ENCODE measurements at regions not wholly inside any gene's neighbourhood (a gene's known extent, or its start where the extent isn't known, plus 50 kb on each side); places are given as distances from the start of the nearest gene placed in this dataset.

- Histone ChIP-seq H3K4me1 (ENCODE audit: control insufficient read depth, insufficient read depth, low read depth, low read length) (no peaks in the 10 kb centered on the region), H3K27ac (ENCODE audit: low read length, poor library complexity, severe bottlenecking) (no peak overlapping the region), H2AFZ (ENCODE audit: low read depth, low read length) (no peak overlapping the region), H3K27me3 (ENCODE audit: control insufficient read depth in 1 of 2, insufficient read depth in 1 of 2, low read length in 2 of 2) (no peaks in the 10 kb centered on the region), H2BK120ac (ENCODE audit: low read depth, low read length) (no peak overlapping the region), H2BK15ac (ENCODE audit: low read depth, poor library complexity, severe bottlenecking) (no peak overlapping the region), H3K4me3 (ENCODE audit: insufficient read depth in 1 of 2, low read depth in 1 of 2, low read length in 2 of 2) (no peak overlapping the region), H3K79me1 (replicated peaks; ENCODE audit: low read length, poor library complexity, severe bottlenecking) (no peaks in the 10 kb centered on the region), H2AK5ac (ENCODE audit: low read length, severe bottlenecking) (no peak overlapping the region), H3K18ac (ENCODE audit: low read depth in 1 of 2, low read length in 2 of 2) (no peak overlapping the region), H4K8ac (ENCODE audit: low read length) (no peak overlapping the region), H3K9me3 (ENCODE audit: control insufficient read depth, low read length) (no peaks in the 10 kb centered on the region), H4K91ac (ENCODE audit: low read length) (no peak overlapping the region), H3K9ac (ENCODE audit: low read length) (no peak overlapping the region), H3K23ac (ENCODE audit: low read length in 2 of 2) (no peak overlapping the region), H2BK12ac (ENCODE audit: low read length in 2 of 2) (no peak overlapping the region), H3K4ac (ENCODE audit: low read depth in 1 of 2, low read length in 2 of 2) (no peak overlapping the region), H3K36me3 (ENCODE audit: control insufficient read depth in 1 of 2, insufficient read depth in 2 of 2, low read depth in 1 of 2, low read length in 2 of 2) (no peaks in the 10 kb centered on the region), H3K14ac (ENCODE audit: low read length in 2 of 2) (no peak overlapping the region), H3K4me2 (ENCODE audit: low read length, poor library complexity, severe bottlenecking) (no peak overlapping the region), H2BK5ac (ENCODE audit: low read depth, low read length, poor library complexity, severe bottlenecking) (no peak overlapping the region)
- DNase-seq, result no peak
- 49% methylated on average over 3 of the region's 3 CpGs for WGBS
Measured at GRCh38 chr1:166705376-166706289, 133.6 kb upstream of the POGK start.

GRCh38 chr1:166716620-166717019 is 122.7 kb upstream of the POGK start:
- no peak overlapping the region for H4K8ac ChIP-seq (ENCODE audit: low read length)
- no peaks in the 10 kb centered on the region for H3K79me1 ChIP-seq (replicated peaks; ENCODE audit: low read length, poor library complexity, severe bottlenecking)
- H3K18ac ChIP-seq (ENCODE audit: low read depth in 1 of 2, low read length in 2 of 2), result no peak overlapping the region
- no peak overlapping the region for H3K23ac ChIP-seq (ENCODE audit: low read length in 2 of 2)
- no peak overlapping the region for H3K4me3 ChIP-seq (ENCODE audit: insufficient read depth in 1 of 2, low read depth in 1 of 2, low read length in 2 of 2)
- H3K9ac ChIP-seq (ENCODE audit: low read length), result no peak overlapping the region
- peaks cover 29% of the 10 kb centered on the region for H3K9me3 ChIP-seq (ENCODE audit: control insufficient read depth, low read length)
- no peaks in the 10 kb centered on the region for H3K36me3 ChIP-seq (ENCODE audit: control insufficient read depth in 1 of 2, insufficient read depth in 2 of 2, low read depth in 1 of 2, low read length in 2 of 2)
- no peak overlapping the region for H4K91ac ChIP-seq (ENCODE audit: low read length)
- H2BK12ac ChIP-seq (ENCODE audit: low read length in 2 of 2), result no peak overlapping the region
- H3K4me1 ChIP-seq (ENCODE audit: control insufficient read depth, insufficient read depth, low read depth, low read length), result no peaks in the 10 kb centered on the region
- no peak overlapping the region for H2AFZ ChIP-seq (ENCODE audit: low read depth, low read length)
- no peaks in the 10 kb centered on the region for H3K27me3 ChIP-seq (ENCODE audit: control insufficient read depth in 1 of 2, insufficient read depth in 1 of 2, low read length in 2 of 2)
- no peak for DNase-seq
- H2BK5ac ChIP-seq (ENCODE audit: low read depth, low read length, poor library complexity, severe bottlenecking), result no peak overlapping the region
- H2AK5ac ChIP-seq (ENCODE audit: low read length, severe bottlenecking), result no peak overlapping the region
- H2BK120ac ChIP-seq (ENCODE audit: low read depth, low read length), result no peak overlapping the region
- no peak overlapping the region for H3K4ac ChIP-seq (ENCODE audit: low read depth in 1 of 2, low read length in 2 of 2)
- no peak overlapping the region for H3K14ac ChIP-seq (ENCODE audit: low read length in 2 of 2)
- H2BK15ac ChIP-seq (ENCODE audit: low read depth, poor library complexity, severe bottlenecking), result no peak overlapping the region
- no peak overlapping the region for H3K4me2 ChIP-seq (ENCODE audit: low read length, poor library complexity, severe bottlenecking)
- H3K27ac ChIP-seq (ENCODE audit: low read length, poor library complexity, severe bottlenecking), result no peak overlapping the region

GRCh38 chr1:166721145-166721544 is 118.1 kb upstream of the POGK start:
- no peak overlapping the region for H2BK15ac ChIP-seq (ENCODE audit: low read depth, poor library complexity, severe bottlenecking)
- H3K27ac ChIP-seq (ENCODE audit: low read length, poor library complexity, severe bottlenecking), result no peak overlapping the region
- DNase-seq, result peak; percentile 1
- no peak overlapping the region for H3K14ac ChIP-seq (ENCODE audit: low read length in 2 of 2)
- no peaks in the 10 kb centered on the region for H3K79me1 ChIP-seq (replicated peaks; ENCODE audit: low read length, poor library complexity, severe bottlenecking)
- no peak overlapping the region for H3K18ac ChIP-seq (ENCODE audit: low read depth in 1 of 2, low read length in 2 of 2)
- no peaks in the 10 kb centered on the region for H3K27me3 ChIP-seq (ENCODE audit: control insufficient read depth in 1 of 2, insufficient read depth in 1 of 2, low read length in 2 of 2)
- no peak overlapping the region for H2AFZ ChIP-seq (ENCODE audit: low read depth, low read length)
- H4K91ac ChIP-seq (ENCODE audit: low read length), result no peak overlapping the region
- H3K36me3 ChIP-seq (ENCODE audit: control insufficient read depth in 1 of 2, insufficient read depth in 2 of 2, low read depth in 1 of 2, low read length in 2 of 2), result no peaks in the 10 kb centered on the region
- no peak overlapping the region for H2AK5ac ChIP-seq (ENCODE audit: low read length, severe bottlenecking)
- no peak overlapping the region for H3K4me3 ChIP-seq (ENCODE audit: insufficient read depth in 1 of 2, low read depth in 1 of 2, low read length in 2 of 2)
- H3K4me2 ChIP-seq (ENCODE audit: low read length, poor library complexity, severe bottlenecking), result no peak overlapping the region
- H3K9me3 ChIP-seq (ENCODE audit: control insufficient read depth, low read length), result peaks cover 33% of the 10 kb centered on the region
- H3K23ac ChIP-seq (ENCODE audit: low read length in 2 of 2), result no peak overlapping the region
- no peak overlapping the region for H4K8ac ChIP-seq (ENCODE audit: low read length)
- H3K4ac ChIP-seq (ENCODE audit: low read depth in 1 of 2, low read length in 2 of 2), result no peak overlapping the region
- WGBS, result 27% methylated on average over 2 of the region's 2 CpGs
- no peak overlapping the region for H2BK12ac ChIP-seq (ENCODE audit: low read length in 2 of 2)
- H2BK5ac ChIP-seq (ENCODE audit: low read depth, low read length, poor library complexity, severe bottlenecking), result no peak overlapping the region
- no peaks in the 10 kb centered on the region for H3K4me1 ChIP-seq (ENCODE audit: control insufficient read depth, insufficient read depth, low read depth, low read length)
- no peak overlapping the region for H2BK120ac ChIP-seq (ENCODE audit: low read depth, low read length)
- no peak overlapping the region for H3K9ac ChIP-seq (ENCODE audit: low read length)

- Histone ChIP-seq H3K27me3 (ENCODE audit: control insufficient read depth in 1 of 2, insufficient read depth in 1 of 2, low read length in 2 of 2) (no peaks in the 10 kb centered on the region), H3K79me1 (replicated peaks; ENCODE audit: low read length, poor library complexity, severe bottlenecking) (no peaks in the 10 kb centered on the region), H3K36me3 (ENCODE audit: control insufficient read depth in 1 of 2, insufficient read depth in 2 of 2, low read depth in 1 of 2, low read length in 2 of 2) (no peaks in the 10 kb centered on the region), H2BK15ac (ENCODE audit: low read depth, poor library complexity, severe bottlenecking) (no peak overlapping the region), H2BK5ac (ENCODE audit: low read depth, low read length, poor library complexity, severe bottlenecking) (no peak overlapping the region), H2AK5ac (ENCODE audit: low read length, severe bottlenecking) (no peak overlapping the region), H2BK12ac (ENCODE audit: low read length in 2 of 2) (no peak overlapping the region), H3K9ac (ENCODE audit: low read length) (no peak overlapping the region), H3K4me2 (ENCODE audit: low read length, poor library complexity, severe bottlenecking) (no peak overlapping the region), H3K18ac (ENCODE audit: low read depth in 1 of 2, low read length in 2 of 2) (no peak overlapping the region), H3K9me3 (ENCODE audit: control insufficient read depth, low read length) (peaks cover 22% of the 10 kb centered on the region), H3K27ac (ENCODE audit: low read length, poor library complexity, severe bottlenecking) (no peak overlapping the region), H3K14ac (ENCODE audit: low read length in 2 of 2) (no peak overlapping the region), H3K4ac (ENCODE audit: low read depth in 1 of 2, low read length in 2 of 2) (no peak overlapping the region), H4K8ac (ENCODE audit: low read length) (no peak overlapping the region), H3K23ac (ENCODE audit: low read length in 2 of 2) (no peak overlapping the region), H3K4me3 (ENCODE audit: insufficient read depth in 1 of 2, low read depth in 1 of 2, low read length in 2 of 2) (no peak overlapping the region), H4K91ac (ENCODE audit: low read length) (no peak overlapping the region), H3K4me1 (ENCODE audit: control insufficient read depth, insufficient read depth, low read depth, low read length) (no peaks in the 10 kb centered on the region), H2BK120ac (ENCODE audit: low read depth, low read length) (no peak overlapping the region), H2AFZ (ENCODE audit: low read depth, low read length) (no peak overlapping the region)
- WGBS, result 57% methylated on average over 1 of the region's 1 CpG
- no peak for DNase-seq
Measured at GRCh38 chr1:166730299-166730888, 108.9 kb upstream of the POGK start.

Data from mesenchymal stem cell (in vitro differentiated cells and primary cell).